HG02840 (cell line): ENCODE measurements at regions not wholly inside any gene's neighbourhood (a gene's known extent, or its start where the extent isn't known, plus 50 kb on each side); places are given as distances from the start of the nearest gene placed in this dataset.

Experiments
- ATAC-seq: cut with Tn5 transposase; IDR thresholded peaks from one replicate; pipeline ENCODE4 v1.9.1; 2021; ENCODE audit warnings: mild to moderate bottlenecking, moderate library complexity, moderate number of reproducible peaks; ENCODE audit not compliant: unreplicated experiment, low FRiP score

DNA sequence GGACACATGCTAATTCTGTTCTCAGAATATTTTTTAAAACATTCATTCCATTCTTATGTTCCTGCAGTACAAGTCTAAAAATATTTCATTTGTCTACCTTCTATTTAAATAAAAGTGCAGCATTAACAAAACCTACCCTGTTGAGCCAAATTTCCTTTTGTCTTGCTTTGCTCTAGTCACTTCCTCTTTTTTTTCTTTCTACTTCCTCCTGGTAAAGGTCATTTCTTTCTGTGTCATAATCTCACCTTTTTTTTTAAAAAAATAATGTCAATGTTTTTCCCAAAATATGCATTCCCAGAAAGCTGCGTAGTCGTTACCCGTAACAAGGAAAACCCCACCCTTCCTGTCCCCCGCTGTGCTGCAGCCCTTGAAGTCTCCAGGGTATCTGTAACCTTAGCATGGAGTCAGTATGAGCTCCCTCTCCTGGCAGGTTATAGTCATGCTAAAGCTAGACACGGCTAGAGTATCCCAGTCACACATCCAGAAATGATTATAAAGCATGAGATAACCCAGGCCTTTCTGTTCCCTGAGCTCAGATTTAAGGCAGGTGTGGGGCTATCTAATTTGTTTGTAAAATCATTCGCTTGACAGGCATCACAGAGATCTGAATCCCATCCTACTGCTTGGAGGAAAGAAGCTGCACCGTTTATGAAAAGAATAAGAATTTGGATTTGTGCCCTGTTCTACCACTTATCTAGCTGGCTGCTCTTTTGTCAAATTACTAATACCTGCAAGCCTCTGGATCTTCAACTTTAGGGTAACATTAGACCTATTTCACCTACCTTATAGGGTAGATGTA lies 51.1 kb upstream of the EED start:
- ATAC-seq = peak; percentile 95

DNA sequence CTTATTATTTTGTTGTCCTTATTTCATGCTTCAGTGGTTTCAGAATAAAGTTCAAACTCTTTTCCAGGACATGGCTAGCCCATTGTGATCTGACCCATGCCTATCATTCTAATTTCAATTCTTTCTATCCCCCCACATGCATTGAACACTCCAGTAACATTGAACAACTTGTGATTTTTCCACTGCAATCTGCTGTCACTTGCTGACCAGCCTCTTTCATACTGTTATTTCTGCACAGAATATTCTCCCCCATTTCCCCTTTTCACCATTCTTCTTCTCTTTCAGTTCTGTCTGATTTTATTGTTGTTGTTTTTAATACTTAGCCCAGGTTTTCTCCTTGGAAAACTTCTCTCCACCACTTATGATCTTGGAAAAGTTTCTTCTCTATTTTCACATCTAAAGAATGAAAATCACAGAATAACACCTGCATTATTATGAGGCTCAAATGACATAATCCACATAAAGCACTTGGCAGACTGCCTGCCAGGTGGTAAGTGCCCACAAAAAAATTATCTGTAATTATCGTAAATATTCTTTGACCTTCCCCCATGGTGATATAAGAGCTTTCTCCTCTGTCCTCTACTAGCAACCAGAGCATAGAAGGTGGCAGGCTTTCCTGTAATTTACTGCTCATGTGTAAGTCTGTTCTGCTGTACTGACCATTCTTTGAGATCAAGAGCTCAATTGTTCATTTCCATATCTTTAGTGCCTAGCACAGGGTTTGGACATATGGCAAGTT lies 51.9 kb upstream of the EED start:
- ATAC-seq = no peak

DNA sequence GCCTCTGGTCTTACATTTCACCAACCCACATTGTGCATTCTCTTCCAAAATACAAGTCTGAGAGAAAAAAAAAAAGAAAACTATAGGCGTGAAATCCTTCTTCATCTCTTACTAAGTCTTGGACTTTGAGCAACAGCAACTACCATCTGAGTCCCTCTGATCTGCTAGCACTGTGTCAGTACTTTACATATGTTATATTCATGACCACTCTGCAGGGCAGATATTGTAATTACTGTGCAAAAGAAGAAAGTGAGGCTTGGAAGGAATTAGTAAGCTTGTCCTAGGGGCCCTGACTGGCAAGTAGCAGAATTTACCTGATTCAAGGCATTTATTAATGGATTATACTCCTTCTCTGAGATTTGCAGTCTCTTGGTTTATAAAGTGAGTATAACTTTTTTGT lies 52.7 kb upstream of the EED start:
- no peak for ATAC-seq

DNA sequence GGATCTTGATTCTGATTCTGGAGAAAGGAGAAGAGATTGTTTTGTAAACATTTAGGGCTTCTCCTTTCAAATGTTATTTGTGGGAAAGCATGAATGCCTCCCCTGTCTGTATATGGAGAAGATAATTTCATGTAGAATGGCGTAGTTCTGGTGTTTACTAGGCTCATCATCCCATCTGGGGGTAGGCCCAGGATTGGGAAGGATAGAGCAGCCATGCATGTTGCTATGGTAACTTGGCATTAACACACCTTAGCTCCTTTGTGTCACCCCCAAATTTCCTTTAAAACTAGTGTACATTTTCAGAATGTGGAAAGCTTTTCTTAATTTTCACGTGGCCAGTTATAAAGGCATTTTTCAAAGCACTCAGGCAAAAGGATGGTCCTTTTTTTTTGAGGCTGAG lies 57.5 kb upstream of the EED start:
- no peak for ATAC-seq

DNA sequence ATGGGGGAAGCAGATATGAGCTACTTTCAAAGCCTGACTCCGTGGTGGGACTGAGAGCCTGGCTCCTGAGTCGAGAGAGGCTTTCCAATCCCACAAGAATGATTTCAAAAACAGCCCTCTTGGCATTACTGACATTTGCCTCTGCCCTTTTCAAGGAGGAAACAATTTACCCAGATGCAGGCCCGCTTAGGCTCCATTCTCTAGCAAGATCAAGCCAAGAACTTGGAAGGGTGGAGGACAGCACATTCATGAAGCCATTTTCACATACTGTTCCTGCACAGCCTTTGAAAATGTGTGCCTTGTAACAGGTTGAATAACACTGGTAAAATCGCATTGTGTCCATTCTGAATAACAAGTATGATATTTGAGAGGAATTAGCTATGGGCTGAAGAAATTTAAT lies 58.2 kb upstream of the EED start:
- ATAC-seq = no peak

DNA sequence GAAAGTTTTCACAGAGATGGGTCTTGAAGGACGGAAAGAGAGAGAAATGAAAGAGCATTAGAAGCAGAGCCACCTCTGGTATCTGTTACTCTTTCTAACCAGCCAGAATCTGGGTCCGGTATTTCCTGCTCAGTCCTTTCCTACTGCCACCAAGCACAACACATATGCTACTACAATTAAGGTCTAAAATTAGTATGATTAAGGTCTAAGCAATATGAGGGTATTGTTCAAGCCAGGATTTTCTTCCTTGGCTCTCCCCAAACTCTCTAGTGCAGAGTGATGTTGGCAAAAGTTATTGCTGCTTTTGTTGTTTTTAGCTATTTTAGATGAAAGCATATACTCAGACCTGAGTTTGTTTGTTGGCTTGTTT lies 59.2 kb upstream of the EED start:
- ATAC-seq = no peak

DNA sequence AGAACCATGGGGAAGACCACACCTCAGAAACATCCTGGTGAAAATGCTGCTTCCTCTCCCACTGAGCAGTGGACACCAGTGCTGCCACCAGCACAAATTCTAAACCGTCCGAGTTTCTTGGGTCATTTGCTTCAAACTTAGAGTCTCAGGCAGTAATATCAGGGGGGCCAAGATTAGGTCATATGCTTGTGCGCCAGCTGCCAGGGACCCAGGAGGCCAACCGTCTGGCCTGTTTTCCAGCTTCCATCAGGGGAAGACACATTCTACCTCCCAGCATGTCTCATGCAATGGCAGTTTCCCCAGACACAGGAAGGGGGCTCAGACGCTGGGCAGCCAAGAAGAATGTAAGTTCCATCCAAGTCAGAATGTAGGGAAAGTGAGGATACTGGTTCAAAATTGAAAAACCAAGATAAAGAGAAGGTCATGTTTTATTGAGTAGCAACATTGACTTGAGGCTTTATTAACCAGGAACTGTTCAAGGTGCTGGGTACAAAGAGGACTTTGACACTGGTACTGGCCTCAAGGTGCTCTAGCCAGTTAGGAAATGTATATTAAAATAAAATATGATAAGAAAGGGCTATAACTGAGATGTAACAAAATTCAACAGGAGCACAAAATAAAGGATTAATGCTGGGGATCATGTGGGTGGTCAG lies 59.7 kb upstream of the EED start:
- no peak for ATAC-seq

DNA sequence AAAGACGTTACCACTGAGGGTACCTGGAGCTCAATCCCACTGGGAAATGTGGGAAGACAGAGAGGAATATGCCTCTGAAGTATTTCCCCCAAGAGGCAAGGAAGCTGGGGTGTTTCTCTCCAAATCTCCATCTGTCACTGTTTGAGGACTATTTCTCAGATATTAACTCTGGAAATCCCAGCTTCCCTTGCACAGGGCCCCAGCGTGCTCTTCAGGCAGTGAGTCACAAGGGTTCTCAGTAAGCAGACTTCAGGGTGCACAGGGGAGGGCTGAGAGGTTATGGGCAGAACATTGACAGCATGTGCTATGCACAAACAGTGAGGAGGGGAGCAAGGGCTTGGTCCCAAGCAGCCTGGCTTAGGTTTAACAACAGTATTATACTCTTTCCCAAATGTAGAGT lies 60.9 kb upstream of the EED start:
- no peak for ATAC-seq

DNA sequence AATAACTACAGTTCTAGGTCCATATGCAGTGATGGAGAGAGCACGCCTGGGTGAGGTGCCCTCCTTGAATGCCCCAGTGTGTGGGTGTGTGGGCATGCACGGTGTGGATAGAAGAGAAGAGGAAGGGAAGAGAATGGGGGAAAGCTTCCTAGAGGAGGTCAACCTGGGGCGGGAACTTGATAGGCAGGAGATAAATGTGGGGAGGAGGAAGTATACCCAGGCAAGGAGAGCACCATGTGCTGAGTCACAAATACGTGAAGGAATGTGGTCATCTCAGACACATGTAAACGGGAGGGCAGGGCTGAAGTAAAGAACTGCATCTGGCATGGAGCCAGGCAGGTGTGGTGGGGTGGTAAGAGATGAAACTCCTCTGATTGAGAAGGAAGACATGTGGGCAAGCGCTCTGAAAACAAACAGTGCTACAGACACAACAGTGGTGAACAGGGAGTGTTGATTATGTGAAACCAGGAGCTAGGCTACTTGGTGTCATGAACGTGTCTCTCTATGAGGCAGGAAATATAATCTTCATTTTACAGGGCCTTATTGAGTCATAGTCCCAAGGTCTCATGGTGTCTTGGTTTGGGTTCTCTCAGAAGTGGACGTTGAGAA lies 61.5 kb upstream of the EED start:
- ATAC-seq = peak; percentile 81

DNA sequence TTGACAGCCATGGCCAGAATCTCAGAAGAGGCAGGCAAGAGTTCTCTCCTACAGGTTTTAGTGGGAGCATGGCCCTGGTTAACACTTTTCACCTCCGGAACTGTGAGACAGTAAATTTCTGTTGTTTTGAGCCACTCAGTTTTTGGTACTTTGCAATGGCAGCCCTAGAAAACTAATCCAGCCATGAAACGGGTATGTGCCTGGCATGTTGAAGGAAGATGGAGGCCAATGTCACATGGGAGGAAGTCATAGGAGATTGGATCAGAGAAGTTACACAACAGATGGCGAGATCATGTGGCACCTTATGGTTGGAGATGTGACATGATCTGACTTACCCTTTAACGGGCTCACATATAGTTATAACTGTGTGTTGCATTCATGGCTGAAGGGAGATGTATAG lies 63.2 kb upstream of the EED start:
- ATAC-seq = no peak

DNA sequence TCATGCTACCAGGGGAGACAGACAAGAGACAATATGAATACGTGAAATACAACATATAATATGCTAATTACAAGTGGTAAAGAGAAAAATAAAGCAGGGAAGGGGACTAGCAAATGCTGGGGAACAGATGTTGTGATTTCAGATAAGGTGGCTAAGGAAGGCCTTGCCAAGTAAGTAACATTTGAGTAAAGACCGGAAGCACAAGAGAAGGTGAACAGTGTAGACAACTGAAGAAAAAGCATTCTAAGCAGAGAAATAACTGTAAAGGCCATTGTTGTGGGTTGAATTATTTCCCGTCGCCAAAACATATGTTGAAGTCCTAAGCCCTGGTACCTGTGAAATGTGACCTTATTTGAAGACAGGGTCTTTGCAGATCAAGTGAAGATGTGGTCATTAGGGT lies 63.7 kb upstream of the EED start:
- ATAC-seq = no peak

DNA sequence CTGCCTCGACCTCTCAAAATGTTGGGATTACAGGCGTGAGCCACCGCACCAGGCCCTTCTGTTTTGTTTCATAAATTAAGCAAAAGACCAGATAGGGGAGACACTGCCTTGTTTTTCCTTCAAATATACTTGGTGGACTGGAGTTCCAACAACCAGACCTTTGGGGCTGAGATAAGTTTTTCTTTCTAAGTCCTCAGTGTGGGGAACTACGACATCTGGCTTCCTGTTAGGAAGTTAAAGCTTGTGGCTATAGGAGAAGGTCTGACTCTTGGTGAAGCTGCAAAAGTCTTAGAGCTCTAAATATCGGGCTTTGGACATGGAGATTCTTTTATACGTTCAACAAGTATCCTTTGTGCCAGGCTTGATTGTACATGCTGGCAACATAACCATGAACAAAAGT lies 64.1 kb upstream of the EED start:
- no peak for ATAC-seq

DNA sequence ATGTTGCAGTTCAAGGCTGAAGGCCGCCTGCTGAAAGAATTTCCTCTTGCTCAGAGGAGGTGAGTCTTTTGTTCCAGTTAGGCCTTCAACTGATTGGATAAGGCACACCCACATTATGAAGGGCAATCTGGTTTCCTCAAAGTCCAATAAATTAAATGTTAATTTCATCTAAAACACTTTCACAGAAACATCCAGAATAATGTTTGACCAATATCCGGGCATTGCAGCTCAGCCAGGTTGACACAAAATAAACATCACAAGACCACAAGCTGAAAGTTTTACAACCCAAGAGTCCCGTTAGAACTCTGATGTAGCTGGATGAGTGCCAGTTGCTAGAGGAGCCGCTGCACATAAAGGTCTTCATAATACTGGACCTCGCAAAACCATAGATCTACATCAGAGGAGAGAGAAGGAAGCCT lies 64.9 kb upstream of the EED start:
- ATAC-seq = no peak

DNA sequence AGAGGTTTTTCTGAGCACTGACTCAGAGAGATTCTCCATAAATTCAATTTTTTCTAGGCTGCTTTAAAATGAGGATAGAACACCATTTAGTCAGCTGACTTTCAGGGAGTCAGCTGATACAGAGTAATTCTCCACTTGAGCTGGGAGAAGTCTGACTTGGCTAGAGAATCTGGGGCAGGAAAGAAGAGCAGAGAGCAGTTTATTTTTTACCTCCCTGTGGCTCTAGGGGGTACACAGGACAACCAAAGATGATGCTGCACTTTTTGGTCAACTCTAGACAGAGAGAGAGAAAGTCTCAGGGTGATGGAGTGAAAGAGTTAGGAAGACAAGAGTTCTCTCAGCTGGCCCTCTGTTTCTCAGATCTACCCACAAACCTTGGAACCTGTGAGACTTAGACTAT lies 67.3 kb upstream of the EED start:
- no peak for ATAC-seq

DNA sequence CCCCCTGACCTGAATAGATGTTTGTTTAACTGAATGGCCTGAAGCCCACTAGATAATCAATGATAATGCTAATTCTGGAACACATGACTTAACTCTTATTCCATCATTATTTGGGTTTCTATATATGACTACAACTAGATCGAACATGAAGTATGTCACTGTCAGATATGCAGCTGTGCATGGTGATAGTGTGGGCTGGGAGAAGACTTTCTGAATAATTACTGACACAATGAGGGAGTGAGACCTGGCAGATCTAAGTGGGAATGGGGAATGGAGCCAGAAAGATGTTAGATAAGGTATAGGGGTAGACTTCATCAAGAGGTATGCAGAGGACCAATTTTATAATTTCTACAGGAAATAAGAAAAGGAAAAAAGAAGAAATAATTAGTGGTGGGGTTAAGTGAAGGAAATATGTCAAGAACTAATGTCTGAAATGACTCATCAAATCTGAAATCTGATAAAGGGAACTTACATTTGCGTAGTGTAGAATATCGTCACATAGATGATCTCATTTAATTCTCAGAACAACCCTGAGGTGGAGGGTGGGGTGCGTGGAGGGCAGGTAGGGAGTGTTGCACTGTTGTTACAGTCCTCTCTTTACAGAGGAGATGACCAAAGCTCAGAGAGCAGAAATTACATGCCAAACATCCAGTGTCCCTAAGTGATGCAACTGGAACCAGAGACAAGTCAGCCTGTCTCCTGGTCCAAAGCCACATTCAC lies 68.2 kb upstream of the EED start:
- peak; percentile 53 for ATAC-seq

DNA sequence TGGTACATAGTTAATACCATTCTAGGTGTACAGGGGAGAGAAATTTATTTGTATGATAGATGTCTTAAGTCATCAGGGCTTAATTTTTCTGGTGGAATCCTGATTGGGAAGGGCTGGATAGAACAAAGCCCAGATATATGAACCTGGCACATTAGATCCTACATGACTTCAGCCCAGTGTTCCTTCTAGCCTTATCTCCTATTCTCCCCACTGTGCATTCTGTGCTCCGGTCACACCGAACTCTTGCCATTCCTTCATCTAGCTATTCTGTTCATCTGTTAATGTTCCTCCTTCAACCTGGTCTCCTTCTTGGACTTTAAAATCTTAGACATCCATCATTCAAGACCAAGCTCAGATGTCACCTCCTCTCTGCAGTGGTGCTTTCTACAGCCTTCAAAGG lies 68.9 kb upstream of the EED start:
- ATAC-seq = no peak

DNA sequence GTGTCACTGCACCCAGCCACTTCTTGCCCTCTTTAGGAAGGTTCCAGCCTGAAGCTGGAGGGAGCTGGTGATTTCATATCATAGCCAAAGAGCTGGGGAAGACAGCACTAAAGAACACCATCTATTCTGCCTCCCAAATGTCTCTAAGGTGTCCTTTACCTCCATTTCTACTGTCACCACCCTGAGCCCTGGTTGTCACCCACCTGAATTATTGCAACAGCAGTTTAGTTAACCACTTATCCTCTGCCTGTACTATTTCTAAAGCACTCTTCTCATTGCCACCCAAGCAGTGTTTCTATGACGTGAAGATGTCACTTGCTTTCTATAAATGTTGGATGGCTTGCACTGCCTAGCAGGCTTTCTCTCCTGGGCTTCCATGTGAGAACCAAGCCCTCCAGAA lies 69.4 kb upstream of the EED start:
- ATAC-seq = no peak

DNA sequence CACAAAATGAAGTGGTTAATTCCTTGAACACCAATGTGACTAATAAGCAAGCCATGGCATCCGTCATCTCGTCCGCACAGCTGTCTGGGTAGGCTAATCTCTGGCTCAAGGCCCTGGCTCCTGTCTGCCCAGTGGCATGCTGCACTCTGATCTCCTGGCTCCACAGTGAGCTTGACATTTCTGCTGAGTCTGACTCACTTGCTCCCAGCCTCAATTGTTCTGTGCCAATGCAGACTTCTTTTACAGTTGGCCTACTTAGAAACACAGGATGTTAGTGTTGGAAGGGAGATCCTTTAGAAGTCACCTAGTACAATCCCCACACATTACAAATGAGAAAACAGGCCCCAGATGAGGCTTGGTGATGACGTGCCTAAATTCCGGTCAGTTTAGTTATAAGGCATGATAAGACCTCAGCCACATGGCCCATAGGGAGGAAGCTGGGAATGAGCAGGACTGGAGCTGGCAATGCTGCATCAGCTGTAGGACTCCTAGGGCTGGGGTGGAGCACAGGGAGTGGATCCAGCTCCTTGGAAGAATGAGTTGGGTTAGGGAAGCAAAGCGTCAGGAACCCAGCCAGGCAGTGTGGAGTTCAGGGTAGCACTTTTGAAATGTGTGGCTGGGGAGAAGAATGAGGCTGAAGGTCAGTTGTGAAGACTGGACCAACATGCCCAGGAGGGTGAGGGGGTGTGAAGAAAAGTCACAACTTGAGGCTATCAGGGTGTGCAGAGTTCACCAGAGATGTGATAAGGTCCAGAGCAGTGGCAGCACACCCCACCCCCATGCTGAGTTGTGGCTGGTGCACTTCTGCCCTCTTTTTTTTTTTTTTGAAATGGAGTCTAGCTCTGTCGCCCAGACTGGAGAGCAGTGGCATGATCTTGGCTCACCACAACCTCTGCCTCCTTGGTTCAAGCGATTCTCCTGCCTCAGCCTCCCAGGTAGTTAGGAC lies 70.2 kb upstream of the EED start:
- ATAC-seq = no peak

DNA sequence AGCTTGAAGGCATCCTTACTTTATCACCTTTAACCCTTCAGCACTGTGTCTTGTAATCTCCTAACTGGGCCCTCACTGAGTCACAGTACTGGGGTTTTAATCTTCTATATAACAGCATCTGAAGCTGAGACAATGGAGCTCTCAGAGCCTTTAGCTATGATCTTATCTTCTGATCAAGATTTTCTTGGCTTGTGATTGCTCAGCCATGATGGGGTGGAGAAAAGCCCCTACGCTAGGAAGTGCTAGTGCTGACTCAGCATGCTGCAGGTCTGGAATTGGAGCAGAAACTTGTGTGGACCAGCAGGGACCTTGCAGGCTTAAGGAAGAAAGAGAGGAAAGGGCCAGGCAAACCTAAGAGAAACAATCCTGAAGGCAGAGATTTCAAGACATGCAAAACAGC lies 71.7 kb upstream of the EED start:
- no peak for ATAC-seq

DNA sequence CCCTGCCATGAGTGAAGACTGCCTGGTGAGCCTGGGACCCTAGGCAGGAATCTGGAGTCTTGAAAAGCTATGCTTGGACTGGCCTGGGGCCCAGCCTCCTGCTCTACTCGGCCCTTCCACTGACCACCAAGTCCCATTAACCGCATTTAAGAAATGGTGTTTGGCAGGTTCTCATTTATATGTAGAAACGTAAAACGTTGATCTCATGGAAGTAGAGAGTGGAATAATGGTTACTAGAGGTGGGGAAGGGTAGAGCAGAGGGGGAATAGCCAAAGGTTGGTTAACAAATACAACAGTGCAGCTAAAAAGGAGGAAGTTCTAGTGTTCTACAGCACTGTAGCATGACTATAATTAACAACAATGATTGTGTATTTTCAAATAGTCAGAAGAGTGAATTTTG lies 72.9 kb upstream of the EED start:
- ATAC-seq = no peak
